Fibroblast of villous mesenchyme (primary cell): ENCODE measurements at regions not wholly inside any gene's neighbourhood (a gene's known extent, or its start where the extent isn't known, plus 50 kb on each side); places are given as distances from the start of the nearest gene placed in this dataset.

Experiments used
- DNase-seq: peaks from one replicate; pipeline ENCODE4 v3.0.0-alpha.2; 2010; ENCODE audit warnings: low read depth
- H3K4me3 ChIP-seq: 2 replicates; pipeline ENCODE4 v1.5.1; 2011; ENCODE audit warnings: low read depth, mild to moderate bottlenecking, low read length
- TF ChIP-seq, protein P1 (sequence below): IDR thresholded peaks from 2 replicates; pipeline ENCODE4 v1.5.1; 2012; ENCODE audit warnings: low read depth, mild to moderate bottlenecking, low read length; ENCODE audit not compliant: insufficient read depth

DNA sequence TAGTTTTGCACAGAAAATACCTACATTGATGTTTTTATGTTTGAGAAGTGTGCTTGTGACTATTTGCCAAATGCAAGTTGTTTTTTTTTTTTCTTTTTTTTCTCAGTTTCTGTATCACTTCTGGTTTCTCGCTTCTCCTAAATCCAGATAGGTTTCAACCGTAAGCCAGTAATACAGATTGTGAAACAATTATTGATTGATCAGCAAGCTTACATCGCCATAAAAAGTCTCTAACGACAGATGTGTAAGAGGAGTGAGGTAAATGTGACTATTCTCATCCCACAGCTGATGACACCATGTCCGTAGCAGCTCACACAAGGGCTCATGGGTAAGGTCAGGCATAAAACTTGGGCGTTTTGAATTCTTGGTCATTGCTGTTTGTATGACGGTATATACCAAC, 202.8 kb upstream of the AKR1E2 start:
- TF ChIP-seq, protein P1, sequence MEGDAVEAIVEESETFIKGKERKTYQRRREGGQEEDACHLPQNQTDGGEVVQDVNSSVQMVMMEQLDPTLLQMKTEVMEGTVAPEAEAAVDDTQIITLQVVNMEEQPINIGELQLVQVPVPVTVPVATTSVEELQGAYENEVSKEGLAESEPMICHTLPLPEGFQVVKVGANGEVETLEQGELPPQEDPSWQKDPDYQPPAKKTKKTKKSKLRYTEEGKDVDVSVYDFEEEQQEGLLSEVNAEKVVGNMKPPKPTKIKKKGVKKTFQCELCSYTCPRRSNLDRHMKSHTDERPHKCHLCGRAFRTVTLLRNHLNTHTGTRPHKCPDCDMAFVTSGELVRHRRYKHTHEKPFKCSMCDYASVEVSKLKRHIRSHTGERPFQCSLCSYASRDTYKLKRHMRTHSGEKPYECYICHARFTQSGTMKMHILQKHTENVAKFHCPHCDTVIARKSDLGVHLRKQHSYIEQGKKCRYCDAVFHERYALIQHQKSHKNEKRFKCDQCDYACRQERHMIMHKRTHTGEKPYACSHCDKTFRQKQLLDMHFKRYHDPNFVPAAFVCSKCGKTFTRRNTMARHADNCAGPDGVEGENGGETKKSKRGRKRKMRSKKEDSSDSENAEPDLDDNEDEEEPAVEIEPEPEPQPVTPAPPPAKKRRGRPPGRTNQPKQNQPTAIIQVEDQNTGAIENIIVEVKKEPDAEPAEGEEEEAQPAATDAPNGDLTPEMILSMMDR, result no peak
- H3K4me3 ChIP-seq, result no peak overlapping the region
- no peak for DNase-seq

DNA sequence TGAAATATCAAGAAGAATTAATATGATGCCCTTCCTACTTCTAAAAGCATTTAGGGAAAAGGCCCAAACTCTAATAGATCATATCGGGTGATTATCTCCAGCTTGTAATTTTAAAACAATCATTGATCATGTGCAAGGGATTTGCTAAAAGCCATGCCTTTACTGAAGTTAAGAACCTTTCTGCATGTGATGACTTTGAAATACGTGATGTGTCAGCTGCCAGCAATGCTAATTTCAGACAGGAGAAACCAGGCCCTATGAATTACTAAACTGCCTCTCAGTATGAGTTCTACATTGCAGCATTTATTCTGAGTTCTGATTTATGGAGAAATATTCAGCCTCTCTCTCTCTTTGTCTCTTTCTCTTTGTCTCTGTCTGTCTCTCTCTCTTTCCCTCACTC, 203.6 kb upstream of the AKR1E2 start:
- DNase-seq, result no peak
- TF ChIP-seq, protein P1, result no peak
- H3K4me3 ChIP-seq, result no peak overlapping the region

DNA sequence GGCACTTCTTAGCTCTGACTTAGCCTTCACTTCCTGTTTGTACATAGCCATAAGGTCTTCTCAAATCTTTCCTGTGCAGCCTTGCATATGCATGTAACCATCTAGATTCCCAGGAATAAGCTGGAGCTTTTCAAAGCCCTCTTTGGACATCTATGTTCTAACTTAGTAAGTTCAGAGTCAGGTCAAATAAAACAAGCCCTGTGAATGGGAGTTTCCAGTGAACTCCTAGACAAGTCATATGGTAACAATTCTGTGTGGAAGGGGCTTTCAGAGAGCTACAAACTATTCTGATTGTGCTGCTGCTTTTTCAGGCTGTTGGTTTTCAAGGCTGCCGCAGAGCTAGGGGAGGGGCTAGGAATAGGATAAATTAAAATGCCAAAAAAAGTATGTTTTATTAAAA, 208.4 kb upstream of the AKR1E2 start:
- H3K4me3 ChIP-seq, result no peak overlapping the region
- DNase-seq, result no peak
- TF ChIP-seq, protein P1, result no peak

DNA sequence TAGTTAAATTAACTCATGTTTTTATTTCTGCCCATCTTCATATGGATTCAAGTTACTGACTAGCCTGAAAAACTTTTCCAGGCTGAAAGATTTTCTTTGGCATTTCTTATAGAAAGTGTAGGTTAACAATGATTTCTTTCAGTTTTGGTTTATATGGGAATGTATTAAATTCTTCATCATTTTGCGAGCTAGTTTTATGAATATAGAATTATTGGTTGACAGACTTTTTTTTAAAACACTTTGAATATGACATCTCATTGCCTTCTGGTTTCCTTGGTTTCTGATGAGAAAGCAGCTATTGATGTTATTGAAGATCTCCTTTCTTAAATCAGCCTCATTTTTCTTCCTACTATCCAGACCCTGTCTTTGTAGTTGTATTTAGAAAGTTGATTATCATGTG, 211.0 kb upstream of the AKR1E2 start:
- H3K4me3 ChIP-seq, result no peak overlapping the region
- DNase-seq, result no peak
- TF ChIP-seq, protein P1, result no peak

DNA sequence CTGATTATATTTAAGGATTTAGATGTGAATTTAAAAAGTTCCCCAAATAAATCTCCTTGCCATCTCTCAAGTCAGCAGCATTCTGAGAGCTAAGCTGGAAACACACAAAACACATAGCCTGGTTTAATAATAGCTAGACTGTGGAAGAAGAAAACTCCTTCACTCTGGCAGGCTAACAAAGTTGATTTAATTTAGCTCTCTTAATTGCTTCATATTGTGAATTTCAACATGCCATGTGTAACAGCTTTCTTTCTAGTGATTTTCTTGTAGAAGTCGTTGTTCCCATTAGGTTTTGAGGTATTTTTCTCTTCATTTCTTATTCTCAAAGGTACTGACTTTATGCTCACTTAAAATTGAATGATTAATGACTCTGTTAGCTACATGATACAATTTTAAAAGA, 216.8 kb upstream of the AKR1E2 start:
- TF ChIP-seq, protein P1, result no peak
- no peak overlapping the region for H3K4me3 ChIP-seq
- no peak for DNase-seq

DNA sequence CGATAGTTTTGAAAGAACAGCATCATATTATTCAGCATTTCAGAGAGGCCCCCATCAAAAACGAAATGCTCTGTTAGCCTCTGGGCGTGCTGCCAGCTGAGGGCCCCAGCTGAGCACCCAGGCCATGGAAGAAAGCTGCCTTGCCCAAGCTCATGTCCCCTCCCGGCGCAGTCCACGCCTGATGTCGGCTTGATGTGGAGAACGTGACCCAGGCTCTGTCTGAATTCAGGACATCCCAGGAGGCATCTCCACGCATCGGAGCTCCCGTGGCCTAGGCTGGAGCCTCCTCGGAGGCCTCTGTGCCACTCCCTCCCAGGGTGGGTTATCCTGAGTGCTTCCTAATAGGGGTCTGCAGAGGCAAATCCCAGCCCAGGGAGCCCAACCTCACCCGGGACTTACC, 218.3 kb upstream of the AKR1E2 start:
- no peak for DNase-seq
- TF ChIP-seq, protein P1, result no peak
- no peak overlapping the region for H3K4me3 ChIP-seq

DNA sequence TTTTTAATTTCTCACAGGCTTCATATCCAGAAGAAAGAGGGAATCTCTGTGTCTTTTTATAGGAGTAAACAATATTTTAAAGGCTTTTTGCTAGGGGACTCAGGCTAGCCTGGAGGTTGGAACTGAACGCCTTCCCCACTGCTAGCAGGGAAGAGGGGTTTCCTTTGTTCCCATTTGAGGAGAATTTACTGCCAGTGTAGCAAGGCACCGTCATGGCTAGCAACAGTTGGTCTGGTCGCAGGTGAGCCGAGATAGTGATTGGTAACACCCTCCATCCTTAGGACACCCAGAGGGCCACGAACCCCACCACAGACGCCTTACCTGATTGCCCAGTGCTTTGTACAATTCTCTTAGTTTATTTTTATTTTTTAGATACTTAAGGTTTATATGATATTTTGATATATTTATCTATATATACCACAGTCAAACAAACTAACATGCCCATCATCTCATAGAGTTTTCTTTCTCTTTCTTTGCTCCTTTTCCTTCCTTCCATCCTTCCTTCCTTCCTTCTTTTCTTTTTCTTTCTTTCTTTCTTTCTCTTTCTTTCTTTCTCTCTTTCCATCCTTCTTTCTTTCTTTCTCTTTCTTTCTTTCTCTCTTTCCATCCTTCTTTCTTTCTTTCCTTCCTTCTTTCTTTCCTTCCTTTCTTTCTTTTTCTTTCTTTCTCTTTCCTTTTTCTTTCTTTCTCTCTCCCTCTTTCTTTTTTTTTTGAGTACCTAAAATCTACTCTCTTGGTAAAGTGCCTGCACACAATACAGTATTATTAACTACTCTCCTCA, 219.0 kb upstream of the AKR1E2 start:
- H3K4me3 ChIP-seq, result no peak overlapping the region
- DNase-seq, result no peak
- TF ChIP-seq, protein P1, result no peak
